AG04450 (cell line): ENCODE measurements at regions not wholly inside any gene's neighbourhood (a gene's known extent, or its start where the extent isn't known, plus 50 kb on each side); places are given as distances from the start of the nearest gene placed in this dataset.

ENCODE experiments used
- CTCF ChIA-PET: fragments of 300-600, 350-600 bp; formaldehyde crosslinking; extraction: SDS; loops from one replicate; lab custom pipeline; 2022; ENCODE audit warnings: antibody characterized with exemption, inconsistent platforms; lab: Charles Lee
- POLR2A ChIA-PET: fragments of 350-600 bp; formaldehyde crosslinking; extraction: SDS; loops from one replicate; lab custom pipeline; 2021; ENCODE audit warnings: antibody characterized with exemption, inconsistent platforms; lab: Yijun Ruan, JAX
- DNase-seq: peaks from one replicate; pipeline ENCODE4 v3.0.0-alpha.2; 2011; ENCODE audit warnings: low read depth, low spot score
- H3K27ac ChIP-seq: one replicate; pipeline ENCODE4 v1.5.1; 2012; ENCODE audit warnings: low read depth, low read length, control low read depth
- H3K27me3 ChIP-seq: one replicate; pipeline ENCODE4 v1.6.0; 2012; ENCODE audit warnings: low read length; ENCODE audit not compliant: control insufficient read depth, insufficient read depth
- H3K4me3 ChIP-seq: 2 replicates; pipeline ENCODE4 v1.5.1; 2011; ENCODE audit warnings: mild to moderate bottlenecking, low read depth, low read length, control low read depth
- H3K9me3 ChIP-seq: 2 replicates; pipeline ENCODE4 v1.5.1; 2012; ENCODE audit warnings: low read length; ENCODE audit not compliant: control insufficient read depth, insufficient read depth
- CTCF ChIP-seq: IDR thresholded peaks from 2 replicates; pipeline ENCODE4 v1.5.1; 2011; ENCODE audit warnings: low read depth, low read length, control low read depth, inconsistent platforms

- Histone ChIP-seq H3K9me3 (no peaks in the 10 kb centered on the region), H3K27me3 (no peaks in the 10 kb centered on the region), H3K27ac (no peak overlapping the region), H3K4me3 (no peak overlapping the region)
- CTCF ChIA-PET, result no interaction called here
- no peak for TF ChIP-seq CTCF
- POLR2A ChIA-PET, result no interaction called here
- no peak for DNase-seq
Measured at GRCh38 chr5:174453690-174454089, 270.7 kb upstream of the MSX2 start.

- no peak for TF ChIP-seq CTCF
- Histone ChIP-seq H3K4me3 (no peak overlapping the region), H3K27ac (no peak overlapping the region), H3K9me3 (no peaks in the 10 kb centered on the region), H3K27me3 (no peaks in the 10 kb centered on the region)
- ChIA-PET POLR2A (no interaction called here), CTCF (interaction anchor here (0.9 kb wide), 1 partner anchor 35 kb away, joined by 3 read pairs; no protein-coding TSS in a partner anchor)
- DNase-seq, result no peak
Measured at GRCh38 chr5:174454464-174454863, 269.9 kb upstream of the MSX2 start.

- CTCF ChIA-PET, result interaction anchor here (0.9 kb wide), 1 partner anchor 35 kb away, joined by 3 read pairs; no protein-coding TSS in a partner anchor
- DNase-seq, result no peak
- TF ChIP-seq CTCF, result no peak
- Histone ChIP-seq H3K27me3 (no peaks in the 10 kb centered on the region), H3K9me3 (no peaks in the 10 kb centered on the region; the same call in 1 of the 2 replicates), H3K27ac (no peak overlapping the region), H3K4me3 (no peak overlapping the region)
- POLR2A ChIA-PET, result no interaction called here
Measured at GRCh38 chr5:174454890-174455289, 269.5 kb upstream of the MSX2 start.

GRCh38 chr5:174455301-174455700 is 269.1 kb upstream of the MSX2 start:
- H3K4me3 ChIP-seq, result no peak overlapping the region
- no peak for DNase-seq
- POLR2A ChIA-PET, result no interaction called here
- no peaks in the 10 kb centered on the region for H3K27me3 ChIP-seq
- H3K27ac ChIP-seq, result no peak overlapping the region
- CTCF ChIA-PET, result interaction anchor here (0.9 kb wide), 1 partner anchor 36 kb away, joined by 3 read pairs; no protein-coding TSS in a partner anchor
- no peak for TF ChIP-seq CTCF
- no peaks in the 10 kb centered on the region; the same call in 1 of the 2 replicates for H3K9me3 ChIP-seq

DNA sequence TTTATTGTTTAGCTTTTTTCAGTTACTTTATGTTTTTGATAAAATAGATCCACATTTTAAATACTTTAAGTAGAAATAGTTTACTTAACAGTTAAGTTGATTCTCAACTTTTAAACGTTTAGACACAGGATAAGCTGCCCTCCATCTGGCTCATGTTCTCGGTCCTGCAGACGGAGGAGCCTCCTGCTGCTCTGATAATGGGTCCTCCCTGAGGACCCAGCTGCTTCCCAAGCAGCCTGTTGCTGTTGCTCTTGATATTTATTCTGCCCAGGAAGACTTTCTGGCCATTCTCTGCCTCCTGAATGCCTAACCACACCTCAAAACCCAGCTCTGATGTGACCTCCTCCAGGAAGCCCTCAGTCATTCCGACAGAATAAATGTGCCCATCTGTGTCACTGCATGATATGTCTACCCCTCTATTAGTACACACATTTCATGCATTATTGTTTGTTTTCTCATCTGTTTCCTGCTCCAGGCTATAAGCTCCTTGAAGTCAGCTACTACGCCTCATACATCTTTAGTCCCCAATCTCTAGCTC is 267.2 kb upstream of the MSX2 start:
- H3K4me3 ChIP-seq, result no peak overlapping the region
- CTCF ChIA-PET, result interaction anchor here (1.1 to 1.3 kb wide), 3 partner anchors 9 to 240 kb away, joined by 3 to 6 read pairs (median 3); no protein-coding TSS in a partner anchor
- no peaks in the 10 kb centered on the region; the same call in 1 of the 2 replicates for H3K9me3 ChIP-seq
- no peak overlapping the region for H3K27ac ChIP-seq
- TF ChIP-seq CTCF, result no peak
- H3K27me3 ChIP-seq, result no peaks in the 10 kb centered on the region
- DNase-seq, result no peak
- POLR2A ChIA-PET, result no interaction called here
